HepG2 (cell line): ENCODE measurements at regions not wholly inside any gene's neighbourhood (a gene's known extent, or its start where the extent isn't known, plus 50 kb on each side); places are given as distances from the start of the nearest gene placed in this dataset.

Source experiments
- ATAC-seq: fragments of 200-7000 bp; cut with Tn5 transposase; 3 replicates; pipeline ENCODE4 v1.9.1; 2020; ENCODE audit warnings: mild to moderate bottlenecking, moderate library complexity
- BruUV-seq: library from RNA; stranded (reverse); fragments of 400-500 nt; replicated peaks from 2 replicates; lab custom pipeline; 2021; lab: Mats Ljungman, UMichigan
- CTCF ChIA-PET: fragments of 300-600 bp; formaldehyde crosslinking; extraction: SDS; loops from one replicate; lab custom pipeline; 2021; ENCODE audit warnings: low total read pairs, inconsistent platforms, low intra/inter-chr PET ratio; lab: Yijun Ruan, JAX
- POLR2A ChIA-PET: fragments of 350-600 bp; sonication (Branson Sonifier 250); formaldehyde crosslinking; loops from one replicate; lab custom pipeline; 2020; ENCODE audit warnings: antibody characterized with exemption, inconsistent platforms; lab: Yijun Ruan, JAX
- DNase-seq: peaks from one replicate; pipeline ENCODE4 v3.0.0-alpha.2; 2015; ENCODE audit warnings: low spot score
- FAIRE-seq: peaks from 3 replicates; lab custom pipeline; 2011; peaks lifted over from hg19 to GRCh38; lab: Jason Lieb, UNC
- H2AFZ ChIP-seq: one replicate; pipeline ENCODE4 v1.6.1; 2011; ENCODE audit warnings: low read length, inconsistent platforms
- H3K27ac ChIP-seq: fragments of 300-600 bp; 3 replicates; pipeline ENCODE4 v1.8.0; 2011; ENCODE audit warnings: mixed run types, mild to moderate bottlenecking, mixed read lengths, low read length, inconsistent platforms; ENCODE audit not compliant: insufficient read depth; ENCODE audit errors: extremely low read length
- H3K27me3 ChIP-seq, 2 experiments: fragments of 200-600 bp in 1 of 2; 2 replicates in 1 of 2; 3 replicates in 1 of 2; pipeline versions ENCODE4 v1.6.0 to v1.8.0; 2011; ENCODE audit warnings: low read length in 2 of 2, mild to moderate bottlenecking in 2 of 2, moderate library complexity in 2 of 2, inconsistent platforms in 1 of 2; ENCODE audit not compliant: insufficient read depth in 2 of 2, control insufficient read depth in 1 of 2
- H3K36me3 ChIP-seq, 2 experiments: fragments of 200-600 bp in 1 of 2; replicated peaks in 1 of 2; 2 replicates in 1 of 2; 3 replicates in 1 of 2; pipeline versions ENCODE4 v1.5.1 to v1.8.0; 2011; ENCODE audit warnings: low read length in 2 of 2, inconsistent platforms in 1 of 2; ENCODE audit not compliant: insufficient read depth in 2 of 2, control insufficient read depth in 1 of 2
- H3K4me1 ChIP-seq: 2 replicates; pipeline ENCODE4 v1.5.1; 2012; ENCODE audit warnings: low read length, inconsistent platforms; ENCODE audit not compliant: insufficient read depth
- H3K4me2 ChIP-seq: 2 replicates; pipeline ENCODE4 v1.6.0; 2011; ENCODE audit warnings: low read depth, low read length, inconsistent platforms
- H3K4me3 ChIP-seq, 3 experiments: fragments of 200-600 bp in 1 of 3; sonication (generic), shearing (Covaris generic) in 1 of 3; replicated peaks in 1 of 3; 2 replicates each; pipeline ENCODE4 v1.5.1; 2011 to 2016; ENCODE audit warnings: low read length in 3 of 3, inconsistent platforms in 2 of 3, low read depth in 2 of 3, mild to moderate bottlenecking in 2 of 3, control low read depth in 1 of 3, mixed read lengths in 1 of 3; ENCODE audit not compliant: insufficient read depth in 1 of 3
- H3K79me2 ChIP-seq: one replicate; pipeline ENCODE4 v1.6.1; 2011; ENCODE audit warnings: low read length, inconsistent platforms; ENCODE audit not compliant: insufficient read depth
- H3K9ac ChIP-seq: 2 replicates; pipeline ENCODE4 v1.6.0; 2011; ENCODE audit warnings: mild to moderate bottlenecking, low read depth, low read length, inconsistent platforms; ENCODE audit not compliant: insufficient read depth
- H3K9me3 ChIP-seq: 2 replicates; pipeline ENCODE4 v1.5.1; 2012; ENCODE audit warnings: mild to moderate bottlenecking, low read length
- H4K20me1 ChIP-seq: 2 replicates; pipeline ENCODE4 v1.6.0; 2011; ENCODE audit warnings: inconsistent platforms, mild to moderate bottlenecking, low read length, moderate library complexity; ENCODE audit not compliant: insufficient read depth
- ZSCAN30 ChIP-seq: sonication (generic); formaldehyde crosslinking; IDR thresholded peaks from 2 replicates; pipeline ENCODE4 v1.5.0; 2020; ENCODE audit warnings: mild to moderate bottlenecking, missing genetic modification reagents
- ZSCAN31 ChIP-seq: sonication (generic); formaldehyde crosslinking; IDR thresholded peaks from 2 replicates; pipeline ENCODE4 v1.5.0; 2020; ENCODE audit warnings: low read depth, mild to moderate bottlenecking, missing genetic modification reagents
- WGBS: methylation state at CpG from one replicate; pipeline ENCODE4 v1.1.6; 2017; ENCODE audit warnings: low lambda C conversion rate; 5-methylcytosine and 5-hydroxymethylcytosine counted together
- in situ Hi-C: cut with HindIII; loops from 2 replicates; pipeline ENCODE4 v1.10.0; 2017; ENCODE audit warnings: low pct_unique_long_range_greater_than_20kb; ENCODE audit not compliant: extremely low pct_ligation_motif_present
- intact Hi-C: fragments of 100-400 bp; cut with micrococcal nuclease; formaldehyde crosslinking; loops from one replicate; pipeline ENCODE4 v1.10.0; 2022; ENCODE audit not compliant: unreplicated experiment
- TF ChIP-seq, protein P1 (sequence below): sonication (generic); formaldehyde crosslinking; IDR thresholded peaks from 2 replicates; pipeline ENCODE4 v1.5.0; 2020; ENCODE audit warnings: mild to moderate bottlenecking, low read depth, missing genetic modification reagents, borderline replicate concordance
- TF ChIP-seq, protein P2 (sequence below): sonication (generic); formaldehyde crosslinking; IDR thresholded peaks from 2 replicates; pipeline ENCODE4 v1.4.0; 2020; ENCODE audit warnings: missing genetic modification reagents
- TF ChIP-seq, protein P3 (sequence below): sonication (generic); formaldehyde crosslinking; IDR thresholded peaks from 2 replicates; pipeline ENCODE4 v1.5.0; 2020; ENCODE audit warnings: mild to moderate bottlenecking, missing genetic modification reagents, borderline replicate concordance

DNA sequence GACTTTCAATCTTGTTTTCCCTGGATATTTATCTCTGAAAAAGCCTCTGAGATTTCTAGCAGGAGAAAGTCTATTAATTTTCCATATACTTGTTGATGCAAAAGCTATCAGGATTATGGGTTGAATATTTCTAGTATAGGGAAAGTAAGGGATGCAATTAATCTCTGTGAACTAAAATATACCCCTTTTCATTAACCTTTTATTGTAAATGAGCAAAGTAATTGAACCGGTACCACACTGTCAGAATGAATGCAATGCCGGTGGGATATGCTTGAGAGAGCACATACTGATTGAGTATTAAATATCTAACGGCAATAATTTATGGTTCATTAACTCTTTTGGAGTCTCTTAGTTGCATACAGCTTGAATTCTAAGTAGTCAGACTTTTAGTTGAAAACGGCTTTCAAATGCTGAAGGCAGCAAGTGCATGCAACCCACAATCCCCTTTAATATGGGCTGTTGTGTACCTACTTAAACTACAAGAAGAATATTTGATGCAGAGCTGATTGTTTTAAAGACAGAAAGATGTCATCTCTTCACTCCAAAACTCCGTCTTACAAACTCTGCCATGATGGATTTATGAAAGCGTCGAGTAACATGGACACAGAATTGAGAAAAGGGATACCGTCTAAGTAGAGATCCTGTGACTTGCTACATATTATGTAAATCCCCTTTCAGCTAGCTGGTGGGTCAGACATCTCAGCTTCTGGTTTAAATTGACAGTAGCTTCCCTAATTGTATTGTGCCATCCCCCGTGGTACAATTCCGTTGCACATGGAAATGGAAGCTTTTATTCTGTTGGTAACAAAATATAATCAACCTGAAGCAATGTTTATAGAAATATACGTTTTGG, 141.3 kb upstream of the CDH8 start (continued):
- TF ChIP-seq, protein P1, sequence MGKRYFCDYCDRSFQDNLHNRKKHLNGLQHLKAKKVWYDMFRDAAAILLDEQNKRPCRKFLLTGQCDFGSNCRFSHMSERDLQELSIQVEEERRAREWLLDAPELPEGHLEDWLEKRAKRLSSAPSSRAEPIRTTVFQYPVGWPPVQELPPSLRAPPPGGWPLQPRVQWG (CRISPR knock-in tag), result no peak
- no peak for TF ChIP-seq ZSCAN31 (CRISPR knock-in tag)
- TF ChIP-seq, protein P2, sequence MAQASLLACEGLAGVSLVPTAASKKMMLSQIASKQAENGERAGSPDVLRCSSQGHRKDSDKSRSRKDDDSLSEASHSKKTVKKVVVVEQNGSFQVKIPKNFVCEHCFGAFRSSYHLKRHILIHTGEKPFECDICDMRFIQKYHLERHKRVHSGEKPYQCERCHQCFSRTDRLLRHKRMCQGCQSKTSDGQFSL (CRISPR knock-in tag), result no peak
- no peak for TF ChIP-seq ZSCAN30 (CRISPR knock-in tag)

DNA sequence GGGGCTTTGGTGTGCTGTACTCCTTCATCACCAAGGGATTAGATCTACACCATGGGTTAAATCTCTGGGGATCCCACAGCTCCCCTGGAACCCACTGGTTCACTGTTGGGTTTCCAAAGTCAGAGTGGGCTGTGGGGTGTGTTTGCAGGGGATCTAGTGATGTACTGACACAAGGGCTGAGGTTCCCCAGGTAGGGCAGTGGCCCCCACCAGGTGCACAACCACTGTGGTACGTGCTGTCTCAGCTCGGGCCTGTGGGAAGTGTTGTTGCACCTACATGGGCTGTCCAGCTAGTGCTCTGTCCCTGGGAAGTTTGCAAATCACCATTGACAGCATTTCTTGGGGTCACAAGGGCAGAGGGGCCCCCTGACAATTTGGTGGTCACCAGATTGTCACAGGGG, 134.4 kb upstream of the CDH8 start:
- Histone ChIP-seq H3K27me3 (no peaks in the 10 kb centered on the region), H3K4me1 (no peaks in the 10 kb centered on the region), H4K20me1 (no peaks in the 10 kb centered on the region), H3K4me2 (no peak overlapping the region), H3K9ac (no peak overlapping the region), H2AFZ (no peak overlapping the region)
- intact Hi-C loops, result no loop called here
- no TSS peak for BruUV-seq
- FAIRE-seq, result no peak
- TF ChIP-seq, protein P3, sequence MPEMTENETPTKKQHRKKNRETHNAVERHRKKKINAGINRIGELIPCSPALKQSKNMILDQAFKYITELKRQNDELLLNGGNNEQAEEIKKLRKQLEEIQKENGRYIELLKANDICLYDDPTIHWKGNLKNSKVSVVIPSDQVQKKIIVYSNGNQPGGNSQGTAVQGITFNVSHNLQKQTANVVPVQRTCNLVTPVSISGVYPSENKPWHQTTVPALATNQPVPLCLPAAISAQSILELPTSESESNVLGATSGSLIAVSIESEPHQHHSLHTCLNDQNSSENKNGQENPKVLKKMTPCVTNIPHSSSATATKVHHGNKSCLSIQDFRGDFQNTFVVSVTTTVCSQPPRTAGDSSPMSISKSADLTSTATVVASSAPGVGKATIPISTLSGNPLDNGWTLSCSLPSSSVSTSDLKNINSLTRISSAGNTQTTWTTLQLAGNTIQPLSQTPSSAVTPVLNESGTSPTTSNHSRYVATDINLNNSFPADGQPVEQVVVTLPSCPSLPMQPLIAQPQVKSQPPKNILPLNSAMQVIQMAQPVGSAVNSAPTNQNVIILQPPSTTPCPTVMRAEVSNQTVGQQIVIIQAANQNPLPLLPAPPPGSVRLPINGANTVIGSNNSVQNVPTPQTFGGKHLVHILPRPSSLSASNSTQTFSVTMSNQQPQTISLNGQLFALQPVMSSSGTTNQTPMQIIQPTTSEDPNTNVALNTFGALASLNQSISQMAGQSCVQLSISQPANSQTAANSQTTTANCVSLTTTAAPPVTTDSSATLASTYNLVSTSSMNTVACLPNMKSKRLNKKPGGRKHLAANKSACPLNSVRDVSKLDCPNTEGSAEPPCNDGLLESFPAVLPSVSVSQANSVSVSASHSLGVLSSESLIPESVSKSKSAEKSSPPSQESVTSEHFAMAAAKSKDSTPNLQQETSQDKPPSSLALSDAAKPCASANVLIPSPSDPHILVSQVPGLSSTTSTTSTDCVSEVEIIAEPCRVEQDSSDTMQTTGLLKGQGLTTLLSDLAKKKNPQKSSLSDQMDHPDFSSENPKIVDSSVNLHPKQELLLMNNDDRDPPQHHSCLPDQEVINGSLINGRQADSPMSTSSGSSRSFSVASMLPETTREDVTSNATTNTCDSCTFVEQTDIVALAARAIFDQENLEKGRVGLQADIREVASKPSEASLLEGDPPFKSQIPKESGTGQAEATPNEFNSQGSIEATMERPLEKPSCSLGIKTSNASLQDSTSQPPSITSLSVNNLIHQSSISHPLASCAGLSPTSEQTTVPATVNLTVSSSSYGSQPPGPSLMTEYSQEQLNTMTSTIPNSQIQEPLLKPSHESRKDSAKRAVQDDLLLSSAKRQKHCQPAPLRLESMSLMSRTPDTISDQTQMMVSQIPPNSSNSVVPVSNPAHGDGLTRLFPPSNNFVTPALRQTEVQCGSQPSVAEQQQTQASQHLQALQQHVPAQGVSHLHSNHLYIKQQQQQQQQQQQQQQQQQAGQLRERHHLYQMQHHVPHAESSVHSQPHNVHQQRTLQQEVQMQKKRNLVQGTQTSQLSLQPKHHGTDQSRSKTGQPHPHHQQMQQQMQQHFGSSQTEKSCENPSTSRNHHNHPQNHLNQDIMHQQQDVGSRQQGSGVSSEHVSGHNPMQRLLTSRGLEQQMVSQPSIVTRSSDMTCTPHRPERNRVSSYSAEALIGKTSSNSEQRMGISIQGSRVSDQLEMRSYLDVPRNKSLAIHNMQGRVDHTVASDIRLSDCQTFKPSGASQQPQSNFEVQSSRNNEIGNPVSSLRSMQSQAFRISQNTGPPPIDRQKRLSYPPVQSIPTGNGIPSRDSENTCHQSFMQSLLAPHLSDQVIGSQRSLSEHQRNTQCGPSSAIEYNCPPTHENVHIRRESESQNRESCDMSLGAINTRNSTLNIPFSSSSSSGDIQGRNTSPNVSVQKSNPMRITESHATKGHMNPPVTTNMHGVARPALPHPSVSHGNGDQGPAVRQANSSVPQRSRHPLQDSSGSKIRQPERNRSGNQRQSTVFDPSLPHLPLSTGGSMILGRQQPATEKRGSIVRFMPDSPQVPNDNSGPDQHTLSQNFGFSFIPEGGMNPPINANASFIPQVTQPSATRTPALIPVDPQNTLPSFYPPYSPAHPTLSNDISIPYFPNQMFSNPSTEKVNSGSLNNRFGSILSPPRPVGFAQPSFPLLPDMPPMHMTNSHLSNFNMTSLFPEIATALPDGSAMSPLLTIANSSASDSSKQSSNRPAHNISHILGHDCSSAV (CRISPR knock-in tag), result no peak
- TF ChIP-seq, all 625 proteins: peak for 0
- H3K79me2 ChIP-seq, result no peaks in the 10 kb centered on the region
- no peak overlapping the region for H3K27ac ChIP-seq
- ChIA-PET POLR2A (no interaction called here), CTCF (no interaction called here)
- peaks cover 26% of the 10 kb centered on the region for H3K9me3 ChIP-seq
- in situ Hi-C loops, result no loop called here
- DNase-seq, result no peak
- no peak for ATAC-seq
- H3K4me3 ChIP-seq, result no peak overlapping the region
- WGBS, result no CpG with 5 or more reads among the region's 2 CpGs
- no peaks in the 10 kb centered on the region for H3K36me3 ChIP-seq
